ENCODE measurements at regions not wholly inside any gene's neighbourhood (a gene's known extent, or its start where the extent isn't known, plus 50 kb on each side); places are given as distances from the start of the nearest gene placed in this dataset.
A peak's percentile ranks its signal among the peaks of the same experiment; 100 is the strongest.

- H3K4me3 ChIP-seq (ENCODE audit: control insufficient read depth, low read depth, low read length), result no peak overlapping the region
- no peak for DNase-seq (ENCODE audit: low read depth)
- no peak for TF ChIP-seq CTCF (IDR thresholded peaks at IDR 0.05; ENCODE audit: control insufficient read depth, insufficient read depth, low read depth, low read length, missing control alignments)
Measured at GRCh38 chr3:99348451-99348850, 289.9 kb upstream of the COL8A1 start.

- DNase-seq (ENCODE audit: low read depth), result no peak
- H3K4me3 ChIP-seq (ENCODE audit: control insufficient read depth, low read depth, low read length), result no peak overlapping the region
- TF ChIP-seq CTCF (IDR thresholded peaks at IDR 0.05; ENCODE audit: control insufficient read depth, insufficient read depth, low read depth, low read length, missing control alignments), result no peak
Measured at GRCh38 chr3:99344216-99344615, 294.2 kb upstream of the COL8A1 start.

- DNase-seq (ENCODE audit: low read depth), result no peak
Measured at GRCh38 chr3:99342383-99342782, 296.0 kb upstream of the COL8A1 start.

GRCh38 chr3:99339222-99339621, 299.2 kb upstream of the COL8A1 start:
- no peak for DNase-seq (ENCODE audit: low read depth)
- TF ChIP-seq CTCF (IDR thresholded peaks at IDR 0.05; ENCODE audit: control insufficient read depth, insufficient read depth, low read depth, low read length, missing control alignments), result no peak

More at GRCh38 chr3:99342383-99342782, 296.0 kb upstream of the COL8A1 start:
- TF ChIP-seq CTCF (IDR thresholded peaks at IDR 0.05; ENCODE audit: control insufficient read depth, insufficient read depth, low read depth, low read length, missing control alignments), result no peak
- no peak overlapping the region for H3K4me3 ChIP-seq (ENCODE audit: control insufficient read depth, low read depth, low read length)

GRCh38 chr3:99332718-99333117, 305.7 kb upstream of the COL8A1 start:
- DNase-seq (ENCODE audit: low read depth), result peak; percentile 38
- H3K4me3 ChIP-seq (ENCODE audit: control insufficient read depth, low read depth, low read length), result no peak overlapping the region
- TF ChIP-seq CTCF (IDR thresholded peaks at IDR 0.05; ENCODE audit: control insufficient read depth, insufficient read depth, low read depth, low read length, missing control alignments), result no peak

More at GRCh38 chr3:99339222-99339621, 299.2 kb upstream of the COL8A1 start:
- no peak overlapping the region for H3K4me3 ChIP-seq (ENCODE audit: control insufficient read depth, low read depth, low read length)

- H3K4me3 ChIP-seq (ENCODE audit: control insufficient read depth, low read depth, low read length), result no peak overlapping the region
- no peak for TF ChIP-seq CTCF (IDR thresholded peaks at IDR 0.05; ENCODE audit: control insufficient read depth, insufficient read depth, low read depth, low read length, missing control alignments)
- DNase-seq (ENCODE audit: low read depth), result no peak
Measured at GRCh38 chr3:99332276-99332675, 306.1 kb upstream of the COL8A1 start.

Data from AG09309 (cell line).